Activated T-cell treated with anti-CD3 and anti-CD28 coated beads, Interleukin-2, amount 50 U/mL, for 4 hours (primary cell): ENCODE measurements at regions not wholly inside any gene's neighbourhood (a gene's known extent, or its start where the extent isn't known, plus 50 kb on each side); places are given as distances from the start of the nearest gene placed in this dataset.
A peak's percentile ranks its signal among the peaks of the same experiment; 100 is the strongest.
"Not testable (repeated sequence)": the region's sequence is repeated elsewhere in the genome, so short reads cannot be mapped to it uniquely, and the experiment has no call there.

Source experiments
- ATAC-seq, 2 donors: fragments of 200-7000 bp; cut with Tn5 transposase; one replicate each; pipeline ENCODE4 v1.10.0; 2021
- DNase-seq: peaks from one replicate; pipeline ENCODE4 v3.0.0-alpha.2; 2020
- H3K27me3 Mint-ChIP-seq: one replicate; pipeline ENCODE4 v1.8.0; 2021; ENCODE audit warnings: low read depth, mixed read lengths
- H3K36me3 Mint-ChIP-seq: one replicate; pipeline ENCODE4 v1.8.0; 2022; ENCODE audit warnings: mixed read lengths; ENCODE audit not compliant: insufficient read depth
- H3K4me1 Mint-ChIP-seq: one replicate; pipeline ENCODE4 v1.8.0; 2021; ENCODE audit warnings: low read depth, mixed read lengths
- H3K4me3 Mint-ChIP-seq: one replicate; pipeline ENCODE4 v1.8.0; 2021; ENCODE audit warnings: mild to moderate bottlenecking, moderate library complexity, mixed read lengths
- H3K9me3 Mint-ChIP-seq: one replicate; pipeline ENCODE4 v1.8.0; 2021; ENCODE audit warnings: mixed read lengths

DNA sequence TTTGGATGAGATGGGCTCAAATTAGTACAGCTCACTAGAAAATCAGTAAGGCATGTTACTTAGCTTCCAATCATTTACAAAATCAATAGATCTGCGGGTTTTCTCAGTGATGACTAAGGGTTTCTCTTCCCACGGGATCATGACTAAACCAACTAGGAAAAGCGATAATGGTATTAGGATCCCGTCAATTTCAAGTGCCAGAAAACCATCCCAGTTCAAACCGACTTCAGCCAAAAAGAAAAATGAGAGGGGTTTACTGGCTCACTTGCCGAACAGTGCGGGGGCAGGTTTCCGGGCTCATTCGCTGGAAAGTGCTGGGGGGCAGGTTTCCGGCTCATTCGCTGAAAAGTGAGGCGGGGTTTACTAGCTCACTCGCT, 62.1 kb upstream of the LYZL2 start:
- Mint-ChIP-seq H3K36me3 (no peaks in the 10 kb centered on the region), H3K27me3 (peaks cover 6% of the 10 kb centered on the region), H3K4me3 (no peak overlapping the region), H3K4me1 (peaks cover 38% of the 10 kb centered on the region), H3K9me3 (no peaks in the 10 kb centered on the region)
- ATAC-seq (no peak), DNase-seq (no peak)

DNA sequence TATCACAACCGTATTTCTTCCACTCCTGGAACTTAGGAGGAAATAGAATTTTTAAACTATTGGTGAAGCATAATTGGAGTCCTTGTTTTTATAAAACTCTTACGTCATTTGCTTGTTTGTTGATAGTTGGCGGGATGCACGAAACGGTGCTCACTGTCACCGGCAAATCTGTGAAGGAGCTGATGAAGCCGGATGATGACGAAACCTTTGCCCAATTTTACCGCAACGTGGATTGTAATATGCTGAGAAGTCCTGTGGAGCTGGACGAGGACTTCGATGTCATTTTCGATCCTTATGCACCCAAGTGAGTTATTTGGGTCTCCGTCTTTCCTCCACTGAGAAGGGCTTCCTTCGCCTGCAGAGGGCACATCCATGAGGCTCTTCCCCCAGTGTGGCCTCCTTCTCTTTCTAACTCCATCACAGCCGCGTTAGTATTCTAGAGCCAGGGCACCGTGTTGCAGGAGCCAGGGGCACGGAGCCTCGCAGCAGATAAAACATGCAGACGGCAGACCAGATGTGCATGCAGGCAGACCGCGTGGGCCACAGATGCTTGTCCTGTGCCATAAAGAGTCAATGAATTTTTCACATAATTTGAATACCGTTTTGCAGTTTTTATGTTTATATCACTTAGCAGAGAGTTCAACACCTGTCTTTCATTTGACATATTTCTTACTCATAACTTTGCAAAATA, 61.5 kb upstream of the LYZL2 start:
- DNase-seq, H3K27me3 Mint-ChIP-seq, H3K36me3 Mint-ChIP-seq, H3K4me3 Mint-ChIP-seq, ATAC-seq, H3K9me3 Mint-ChIP-seq: not testable (repeated sequence)
- peaks cover 38% of the 10 kb centered on the region for H3K4me1 Mint-ChIP-seq

DNA sequence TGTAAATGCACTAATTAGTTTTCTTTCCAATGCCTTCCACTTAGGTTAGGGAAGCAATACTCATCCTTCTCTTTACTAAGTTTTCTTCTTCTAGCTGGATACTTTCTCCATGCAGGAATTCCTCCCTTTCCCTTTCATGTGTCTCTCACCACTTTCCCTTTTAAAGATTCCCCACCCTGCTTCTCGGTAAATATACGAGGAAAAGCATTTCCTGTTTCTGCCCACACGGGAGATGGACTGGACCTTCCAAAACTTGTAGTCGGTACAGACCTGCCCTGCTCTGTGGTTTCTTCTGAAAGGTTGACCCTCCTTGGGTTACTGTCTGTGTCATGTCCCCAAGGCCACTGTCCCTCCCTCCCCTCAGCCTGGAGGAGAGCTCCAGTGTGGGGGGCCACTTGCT, 58.9 kb upstream of the LYZL2 start:
- no peaks in the 10 kb centered on the region for H3K36me3 Mint-ChIP-seq
- H3K4me3 Mint-ChIP-seq = no peak overlapping the region
- no peak for ATAC-seq
- H3K4me1 Mint-ChIP-seq = peaks cover 26% of the 10 kb centered on the region
- no peak for DNase-seq
- peaks cover 23% of the 10 kb centered on the region for H3K27me3 Mint-ChIP-seq
- no peaks in the 10 kb centered on the region for H3K9me3 Mint-ChIP-seq

DNA sequence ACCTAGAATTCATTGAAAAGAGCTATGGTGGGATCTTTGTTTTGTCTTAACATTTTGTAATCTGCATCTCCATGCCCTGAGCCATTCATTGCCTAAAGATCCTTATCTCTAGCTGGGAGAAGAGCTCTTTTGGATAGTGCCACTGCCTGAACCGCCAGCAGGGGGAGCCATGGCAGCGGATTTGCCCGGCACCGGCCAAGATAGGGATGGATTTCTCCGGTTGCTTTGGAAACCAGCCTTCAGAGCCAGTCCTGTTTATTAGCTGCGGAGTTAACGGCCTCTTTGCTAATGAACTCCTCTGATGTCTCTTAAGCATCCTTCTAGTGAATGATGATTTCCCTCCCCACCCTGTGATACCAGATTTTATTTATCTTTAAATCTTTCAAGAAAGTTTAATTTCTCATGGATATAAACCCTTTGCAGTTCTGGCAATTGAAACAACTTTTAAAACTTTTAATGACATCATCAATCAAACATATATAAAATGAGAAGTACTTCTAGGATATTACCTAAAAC, 58.2 kb upstream of the LYZL2 start:
- DNase-seq = peak; percentile 85
- ATAC-seq = peak; percentile 53 to 65
- peaks cover 32% of the 10 kb centered on the region for H3K4me1 Mint-ChIP-seq
- no peaks in the 10 kb centered on the region for H3K36me3 Mint-ChIP-seq
- peaks cover 21% of the 10 kb centered on the region for H3K27me3 Mint-ChIP-seq
- H3K4me3 Mint-ChIP-seq = no peak overlapping the region
- no peaks in the 10 kb centered on the region for H3K9me3 Mint-ChIP-seq

DNA sequence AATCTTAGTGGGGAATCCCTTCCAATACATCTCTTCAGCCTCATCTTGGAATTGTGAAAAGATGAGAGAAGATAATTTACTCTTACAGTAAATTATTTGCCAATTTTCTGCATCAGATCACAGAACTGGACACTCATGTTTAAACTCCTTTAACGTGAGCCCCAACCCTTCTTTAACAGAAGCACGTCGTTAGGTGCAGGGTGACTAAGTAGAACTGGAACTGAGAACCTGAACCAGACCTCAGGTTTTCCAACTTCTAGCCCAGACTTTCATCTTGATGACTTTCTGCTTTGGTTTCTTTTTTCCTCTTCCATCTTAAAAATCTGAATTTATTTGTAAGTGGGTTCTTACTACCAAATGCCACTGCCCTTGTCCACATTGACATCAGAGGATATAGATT, 57.2 kb upstream of the LYZL2 start:
- H3K9me3 Mint-ChIP-seq = no peaks in the 10 kb centered on the region
- no peaks in the 10 kb centered on the region for H3K36me3 Mint-ChIP-seq
- peaks cover 23% of the 10 kb centered on the region for H3K27me3 Mint-ChIP-seq
- peak; percentile 53 to 60 for ATAC-seq
- H3K4me1 Mint-ChIP-seq = peaks cover 39% of the 10 kb centered on the region
- H3K4me3 Mint-ChIP-seq = no peak overlapping the region
- DNase-seq = no peak

DNA sequence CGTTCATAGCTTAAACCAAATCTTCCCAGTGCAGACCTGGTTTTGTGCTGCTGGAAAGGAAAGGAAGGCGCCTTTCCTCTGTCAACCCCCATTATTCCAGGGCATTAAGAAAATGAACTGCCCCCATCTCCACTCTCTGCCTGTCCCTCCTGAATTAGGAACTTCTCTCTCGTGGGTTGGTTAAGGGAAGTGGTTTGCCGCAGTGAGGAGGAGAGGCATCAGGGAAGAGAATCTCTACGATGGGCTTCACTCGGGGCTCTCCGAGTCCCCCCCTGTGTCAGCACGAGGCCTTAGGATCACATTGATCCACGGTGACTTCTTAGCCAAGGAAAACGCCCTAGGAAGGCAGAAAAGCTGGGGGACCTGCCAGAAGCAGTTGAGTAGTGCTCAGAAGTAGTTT, 53.9 kb upstream of the LYZL2 start:
- H3K27me3 Mint-ChIP-seq = peaks cover 37% of the 10 kb centered on the region
- DNase-seq (no peak), ATAC-seq (no peak)
- no peak overlapping the region for H3K4me3 Mint-ChIP-seq
- H3K4me1 Mint-ChIP-seq = peaks cover 42% of the 10 kb centered on the region
- H3K9me3 Mint-ChIP-seq = peaks cover 13% of the 10 kb centered on the region
- no peaks in the 10 kb centered on the region for H3K36me3 Mint-ChIP-seq

DNA sequence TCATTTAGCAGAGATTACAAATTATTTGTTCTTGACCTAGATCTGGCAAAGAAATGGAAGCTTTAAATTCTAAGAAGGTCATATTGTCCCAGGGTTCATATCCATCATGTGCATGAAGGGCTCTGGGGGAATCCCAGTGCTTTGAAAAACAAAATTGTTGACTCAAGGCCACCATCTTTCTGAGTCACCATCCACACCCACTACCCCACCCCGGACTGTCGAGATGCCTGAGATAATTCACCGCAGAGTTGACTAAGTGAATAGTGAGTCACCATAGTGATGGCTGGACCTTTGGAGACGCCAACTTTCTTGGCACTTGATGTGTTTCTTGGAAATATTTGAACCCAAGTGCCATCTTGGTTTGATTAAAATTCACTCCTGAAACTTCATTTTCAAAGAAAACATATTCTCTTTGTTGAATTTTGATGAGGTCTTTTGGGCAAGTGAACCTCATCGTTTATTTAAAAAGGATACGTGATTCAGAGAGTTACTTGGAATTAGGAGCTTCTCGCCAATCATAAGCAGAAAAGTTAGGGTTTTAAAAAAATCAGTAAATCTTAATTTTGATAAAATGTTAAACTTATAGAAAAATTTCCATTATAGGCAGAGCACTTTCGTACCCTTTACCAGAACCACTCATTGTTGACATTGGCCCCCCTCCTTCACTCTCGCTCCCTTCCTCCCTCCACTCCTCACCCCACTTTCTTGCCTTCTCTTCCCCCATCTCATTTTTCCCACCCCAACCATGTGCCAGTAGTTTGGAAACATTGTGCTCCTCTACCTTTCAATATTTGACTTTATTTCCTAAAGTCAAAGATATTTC, 53.0 kb upstream of the LYZL2 start:
- peaks cover 39% of the 10 kb centered on the region for H3K4me1 Mint-ChIP-seq
- H3K9me3 Mint-ChIP-seq = peaks cover 13% of the 10 kb centered on the region
- ATAC-seq (peak; percentile 81 to 86), DNase-seq (peak; percentile 47)
- H3K36me3 Mint-ChIP-seq, H3K4me3 Mint-ChIP-seq: not testable (repeated sequence)
- H3K27me3 Mint-ChIP-seq = peaks cover 36% of the 10 kb centered on the region

DNA sequence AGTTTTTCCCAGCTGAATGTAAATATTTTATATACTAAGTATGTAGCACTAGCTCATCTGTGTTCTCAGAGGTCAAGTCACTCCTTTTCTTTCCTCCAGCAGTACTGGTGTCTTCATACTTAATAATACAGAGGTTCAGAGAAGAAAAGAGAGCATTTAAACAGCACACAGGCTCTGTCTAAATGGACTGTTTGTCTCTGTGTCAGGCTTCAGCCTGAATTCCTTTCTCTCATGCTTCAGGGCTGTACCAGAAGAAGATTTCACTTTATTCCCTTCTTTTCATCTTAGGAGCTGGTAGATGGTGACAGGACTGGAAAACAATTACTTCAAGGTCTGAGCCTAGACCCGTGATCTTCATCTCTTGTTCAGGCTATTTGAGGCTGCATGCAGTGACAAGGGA, 51.4 kb upstream of the LYZL2 start:
- DNase-seq (no peak), ATAC-seq (no peak)
- Mint-ChIP-seq H3K36me3 (no peaks in the 10 kb centered on the region), H3K4me3 (no peak overlapping the region), H3K4me1 (peaks cover 23% of the 10 kb centered on the region), H3K27me3 (peaks cover 30% of the 10 kb centered on the region), H3K9me3 (peaks cover 13% of the 10 kb centered on the region)
